GM12874 (cell line): ENCODE measurements at regions not wholly inside any gene's neighbourhood (a gene's known extent, or its start where the extent isn't known, plus 50 kb on each side); places are given as distances from the start of the nearest gene placed in this dataset.

Experiments used
- TF ChIP-seq, protein P1 (sequence below): IDR thresholded peaks from 2 replicates; pipeline ENCODE4 v1.5.1; 2011; ENCODE audit warnings: low read depth, mild to moderate bottlenecking, control low read depth, low read length, moderate library complexity; ENCODE audit not compliant: insufficient read depth

DNA sequence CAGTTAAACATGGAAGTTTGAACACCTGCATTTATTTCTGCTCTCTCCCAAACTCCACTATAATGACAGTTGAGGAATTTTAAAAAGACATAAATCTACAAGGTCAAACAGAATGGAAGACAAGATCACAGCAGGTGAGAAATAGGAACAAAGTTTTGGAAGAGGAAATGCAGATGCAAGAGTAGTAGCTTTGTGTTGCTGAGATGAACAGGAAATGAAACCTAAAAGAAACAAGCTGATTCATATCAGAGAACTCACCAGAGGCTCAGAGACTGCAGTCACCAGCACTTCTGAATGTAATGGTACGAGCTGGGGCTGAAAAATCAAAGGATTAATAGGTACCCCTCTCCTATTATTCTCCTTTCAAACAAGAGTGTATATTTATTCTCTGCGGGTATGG lies 459.9 kb downstream of the RAP2B start:
- TF ChIP-seq, protein P1, sequence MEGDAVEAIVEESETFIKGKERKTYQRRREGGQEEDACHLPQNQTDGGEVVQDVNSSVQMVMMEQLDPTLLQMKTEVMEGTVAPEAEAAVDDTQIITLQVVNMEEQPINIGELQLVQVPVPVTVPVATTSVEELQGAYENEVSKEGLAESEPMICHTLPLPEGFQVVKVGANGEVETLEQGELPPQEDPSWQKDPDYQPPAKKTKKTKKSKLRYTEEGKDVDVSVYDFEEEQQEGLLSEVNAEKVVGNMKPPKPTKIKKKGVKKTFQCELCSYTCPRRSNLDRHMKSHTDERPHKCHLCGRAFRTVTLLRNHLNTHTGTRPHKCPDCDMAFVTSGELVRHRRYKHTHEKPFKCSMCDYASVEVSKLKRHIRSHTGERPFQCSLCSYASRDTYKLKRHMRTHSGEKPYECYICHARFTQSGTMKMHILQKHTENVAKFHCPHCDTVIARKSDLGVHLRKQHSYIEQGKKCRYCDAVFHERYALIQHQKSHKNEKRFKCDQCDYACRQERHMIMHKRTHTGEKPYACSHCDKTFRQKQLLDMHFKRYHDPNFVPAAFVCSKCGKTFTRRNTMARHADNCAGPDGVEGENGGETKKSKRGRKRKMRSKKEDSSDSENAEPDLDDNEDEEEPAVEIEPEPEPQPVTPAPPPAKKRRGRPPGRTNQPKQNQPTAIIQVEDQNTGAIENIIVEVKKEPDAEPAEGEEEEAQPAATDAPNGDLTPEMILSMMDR: no peak

DNA sequence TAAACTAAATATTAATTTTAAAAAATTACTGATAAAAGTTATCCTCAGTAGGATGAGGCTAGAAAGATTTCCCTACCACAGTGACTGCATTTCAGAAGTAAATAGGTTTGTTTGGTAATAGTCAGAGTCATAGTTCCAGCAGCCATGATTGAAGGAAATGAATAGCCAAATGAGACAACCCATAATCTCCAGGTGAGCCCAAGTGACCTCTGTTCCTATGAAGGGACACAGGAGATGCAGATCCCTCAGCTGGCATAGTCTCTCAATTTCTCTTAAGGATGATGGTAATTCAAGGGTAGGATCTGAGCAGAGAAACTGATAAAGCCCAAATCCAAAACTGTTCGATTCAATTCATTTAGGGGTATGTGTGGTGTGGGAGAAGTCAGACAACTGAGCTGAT lies 461.8 kb downstream of the RAP2B start:
- TF ChIP-seq, protein P1: no peak

DNA sequence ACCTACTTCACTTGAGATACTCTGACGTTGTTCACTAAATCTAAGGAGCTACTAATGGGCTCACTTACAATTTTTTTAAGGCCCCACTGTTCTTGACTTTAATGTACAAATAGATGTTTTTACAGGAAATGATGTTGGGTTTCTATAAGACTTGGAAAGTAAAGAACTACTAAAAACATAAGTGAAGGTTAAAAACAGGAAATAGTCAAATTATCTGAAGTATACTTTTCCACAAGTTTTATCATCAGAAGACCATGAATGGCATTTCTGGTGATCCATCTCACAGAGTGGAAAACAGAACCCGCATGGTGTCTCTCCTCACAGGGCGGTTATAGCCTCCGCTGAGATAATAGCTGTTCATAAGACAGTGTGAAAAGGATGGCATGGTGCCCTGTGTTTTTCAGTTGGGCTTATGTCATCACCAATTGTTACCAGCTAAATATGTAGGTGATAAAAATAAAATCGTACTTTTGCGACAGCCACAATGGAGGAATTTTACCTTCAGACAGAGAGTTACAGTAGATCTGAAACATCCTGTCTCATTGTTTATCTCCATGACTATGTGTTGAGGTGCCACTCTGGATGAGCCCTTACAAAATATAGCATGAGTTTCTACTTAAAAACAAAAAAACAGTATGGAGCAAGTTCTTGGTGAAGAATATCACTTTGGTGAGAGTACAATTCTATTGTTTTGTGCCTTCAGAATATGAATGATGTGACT lies 462.4 kb downstream of the RAP2B start:
- TF ChIP-seq, protein P1: no peak

DNA sequence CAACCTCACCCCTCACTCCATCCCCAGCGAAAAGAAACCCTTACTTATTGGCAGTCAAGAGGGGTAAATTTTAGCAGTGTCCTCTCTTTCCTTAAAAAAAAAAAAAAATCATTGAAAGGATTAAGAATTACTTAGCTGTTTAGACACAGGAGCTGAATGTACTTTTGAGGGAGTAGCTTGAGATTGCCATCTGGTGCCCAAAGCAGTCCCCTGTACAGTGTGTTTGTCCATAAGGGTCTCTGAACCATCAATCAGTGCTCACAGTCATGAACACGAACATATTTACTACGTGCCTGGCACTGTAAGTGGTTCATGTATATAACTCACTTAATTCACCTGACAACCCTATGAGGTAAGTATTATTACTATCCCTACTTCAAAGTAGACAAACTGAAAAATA lies 463.5 kb downstream of the RAP2B start:
- TF ChIP-seq, protein P1: no peak

DNA sequence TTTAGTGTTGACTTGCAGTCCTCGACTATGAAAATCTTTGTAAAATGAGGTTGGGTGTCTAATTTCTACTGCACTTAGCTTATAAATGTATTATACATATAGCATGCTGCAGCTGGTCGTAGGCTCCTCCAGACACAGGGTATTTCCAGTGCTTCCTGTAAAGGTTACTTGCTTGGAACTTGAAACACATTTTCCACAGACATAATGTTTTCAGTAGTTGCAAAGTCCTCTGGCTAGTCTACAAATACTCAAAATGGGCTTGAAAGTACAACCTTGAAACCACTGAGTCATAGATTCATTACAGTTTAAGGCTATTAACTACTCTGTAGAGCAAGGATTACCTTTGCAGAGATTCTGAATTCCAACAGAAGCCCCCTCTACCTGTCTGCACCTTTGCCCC lies 464.1 kb downstream of the RAP2B start:
- TF ChIP-seq, protein P1: no peak

DNA sequence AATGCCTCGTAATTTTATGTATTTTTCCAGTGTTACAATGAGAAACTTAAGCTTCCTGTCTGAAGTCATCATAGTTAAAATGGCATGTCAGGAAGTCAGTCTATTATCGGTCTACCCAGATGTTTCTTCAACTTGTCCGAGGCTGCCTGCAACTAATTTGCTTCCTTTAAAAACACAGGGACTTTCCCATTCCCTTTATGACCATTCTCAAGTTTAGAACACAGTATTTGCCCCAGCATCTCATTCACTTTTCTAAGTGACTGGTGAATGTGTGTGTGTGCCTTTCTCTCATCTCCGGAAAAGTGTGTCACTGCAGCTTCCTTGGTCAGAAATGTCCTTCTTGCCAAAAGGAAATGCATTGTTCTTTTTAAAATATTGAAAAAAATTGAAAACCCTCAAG lies 466.6 kb downstream of the RAP2B start:
- TF ChIP-seq, protein P1: no peak

DNA sequence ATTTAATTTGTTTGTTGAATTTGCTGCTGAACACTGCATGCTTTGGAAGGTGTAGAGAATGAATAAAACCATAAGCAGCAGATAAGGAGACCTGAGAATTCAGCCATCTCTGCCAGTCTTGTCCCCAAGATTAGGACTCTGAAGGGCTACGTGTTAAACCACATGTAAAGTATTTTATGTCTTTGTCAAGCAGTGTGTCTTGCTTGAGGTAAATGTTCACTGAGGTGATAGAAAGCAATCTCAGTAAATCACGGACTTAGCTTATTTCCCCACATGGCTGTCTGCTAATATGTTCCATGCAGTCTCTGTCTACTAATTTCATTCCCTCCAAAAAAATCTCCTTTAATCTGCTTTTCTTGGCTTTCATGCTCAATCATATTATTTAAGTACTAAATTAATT lies 467.1 kb downstream of the RAP2B start:
- TF ChIP-seq, protein P1: no peak
